ENCODE measurements at regions not wholly inside any gene's neighbourhood (a gene's known extent, or its start where the extent isn't known, plus 50 kb on each side); places are given as distances from the start of the nearest gene placed in this dataset.

DNA sequence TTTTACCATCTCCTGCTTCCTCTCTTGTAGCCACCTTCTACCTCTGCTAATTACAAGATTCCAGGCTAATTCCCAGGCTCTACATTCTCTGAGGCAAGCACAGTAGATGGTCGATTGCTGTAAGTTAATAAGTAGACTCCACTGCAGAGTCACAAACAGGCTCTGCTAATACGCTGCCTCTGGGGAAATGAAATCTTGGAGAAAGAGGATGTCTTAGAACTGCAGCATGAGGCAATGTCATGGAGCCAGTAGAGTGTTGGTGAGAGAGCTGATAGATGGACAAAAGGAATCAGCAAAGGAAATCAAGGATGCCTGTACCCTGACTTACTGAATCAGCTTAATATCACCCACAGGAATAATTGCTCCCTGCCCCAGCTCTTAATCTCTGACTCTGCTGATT lies 1260.3 kb downstream of the XPNPEP1 start:
- no peak overlapping the region for H3K9ac ChIP-seq (ENCODE audit: low read depth, low read length)
- no peak overlapping the region for H2BK20ac ChIP-seq (ENCODE audit: low read depth, low read length)

More for the DNA sequence above, 1260.3 kb downstream of the XPNPEP1 start:
- H3K27ac ChIP-seq (ENCODE audit: insufficient read depth, low read length) = no peak overlapping the region
- peaks cover 2% of the 10 kb centered on the region for H3K9me3 ChIP-seq (ENCODE audit: control insufficient read depth, insufficient read depth, low read length)
- H4K20me1 ChIP-seq (ENCODE audit: insufficient read depth, low read length) = no peaks in the 10 kb centered on the region
- no TSS peak for BruUV-seq (replicated peaks)
- H2AFZ ChIP-seq (replicated peaks; ENCODE audit: low read length, poor library complexity) = no peak overlapping the region
- no peak overlapping the region for H3K18ac ChIP-seq (ENCODE audit: low read depth, low read length)
- H2AK5ac ChIP-seq (ENCODE audit: low read depth, low read length) = no peak overlapping the region
- ATAC-seq (ENCODE audit: low read depth) (no peak), DNase-seq (no peak)
- H3K9me1 ChIP-seq (ENCODE audit: insufficient read depth, low read length) = no peaks in the 10 kb centered on the region
- CTCF ChIA-PET = no interaction called here
- dilution Hi-C loops (cut with HindIII; ENCODE audit: low sequenced_read_pairs, unreplicated experiment) = no loop called here
- no peak overlapping the region for H3K4ac ChIP-seq (ENCODE audit: low read depth, low read length)
- no peaks in the 10 kb centered on the region for H3K36me3 ChIP-seq (ENCODE audit: control insufficient read depth, insufficient read depth, low read length)
- H4K5ac ChIP-seq (ENCODE audit: low read depth, low read length) = no peak overlapping the region
- H3K79me1 ChIP-seq (ENCODE audit: low read depth in 1 of 2, low read length in 2 of 2) = no peaks in the 10 kb centered on the region
- H3K27me3 ChIP-seq (ENCODE audit: control insufficient read depth, insufficient read depth, low read length) = no peaks in the 10 kb centered on the region
- H3K4me1 ChIP-seq (ENCODE audit: control insufficient read depth, insufficient read depth, low read length) = no peaks in the 10 kb centered on the region
- H3K4me3 ChIP-seq (ENCODE audit: insufficient read depth, low read depth, low read length) = no peak overlapping the region
- H2AK9ac ChIP-seq (replicated peaks; ENCODE audit: low read depth, low read length, poor library complexity) = no peak overlapping the region
- no peak overlapping the region for H2BK120ac ChIP-seq (ENCODE audit: low read depth, low read length)
- H3K56ac ChIP-seq (ENCODE audit: extremely low read depth, insufficient read depth, low read length) = no peak overlapping the region
- in situ Hi-C loops (cut with MboI; ENCODE audit: low sequenced_read_pairs) = no loop called here
- intact Hi-C loops (cut with micrococcal nuclease) = no loop called here
- H4K91ac ChIP-seq (ENCODE audit: insufficient read depth, low read depth, low read length) = no peak overlapping the region
- H3K14ac ChIP-seq (replicated peaks; ENCODE audit: low read depth, low read length) = no peak overlapping the region
- no peak overlapping the region for H4K8ac ChIP-seq (ENCODE audit: low read depth in 2 of 2, low read length in 2 of 2)
- H2BK5ac ChIP-seq (ENCODE audit: low read depth, low read length, poor library complexity, severe bottlenecking) = no peak overlapping the region
- no peak overlapping the region for H2BK15ac ChIP-seq (ENCODE audit: low read depth, low read length)
- POLR2A ChIA-PET (ENCODE audit: unreplicated experiment) = no interaction called here
- no peak overlapping the region for H3K23ac ChIP-seq (ENCODE audit: low read depth, low read length)
- TF ChIP-seq CTCF (conservative IDR thresholded peaks at IDR 0.05; ENCODE audit: low read depth, low read length) (no peak), SMC3 (IDR thresholded peaks at IDR 0.05; ENCODE audit: low read depth, low read length) (no peak), MAFK (IDR thresholded peaks at IDR 0.05; ENCODE audit: low read depth, low read length) (no peak), RFX5 (IDR thresholded peaks at IDR 0.05; ENCODE audit: low read depth, low read length) (no peak), FOS (IDR thresholded peaks at IDR 0.05; ENCODE audit: low read depth, low read length) (no peak), CEBPB (IDR thresholded peaks at IDR 0.05; ENCODE audit: low read depth, low read length) (no peak), MXI1 (IDR thresholded peaks at IDR 0.05; ENCODE audit: borderline replicate concordance, low read depth, low read length) (no peak), MAZ (IDR thresholded peaks at IDR 0.05; ENCODE audit: borderline replicate concordance, low read depth, low read length) (no peak), RCOR1 (IDR thresholded peaks at IDR 0.05; ENCODE audit: insufficient replicate concordance, low read length) (no peak), BHLHE40 (IDR thresholded peaks at IDR 0.05; ENCODE audit: low read depth, low read length) (no peak), RAD21 (IDR thresholded peaks at IDR 0.05; ENCODE audit: low read length) (no peak), POLR2A (IDR thresholded peaks at IDR 0.05; ENCODE audit: low read depth, low read length) (no peak), NFE2L2 (IDR thresholded peaks at IDR 0.05; ENCODE audit: low read depth, low read length) (no peak), CHD1 (IDR thresholded peaks at IDR 0.05; ENCODE audit: low read depth, low read length) (no peak)
- TF ChIP-seq, protein P1, sequence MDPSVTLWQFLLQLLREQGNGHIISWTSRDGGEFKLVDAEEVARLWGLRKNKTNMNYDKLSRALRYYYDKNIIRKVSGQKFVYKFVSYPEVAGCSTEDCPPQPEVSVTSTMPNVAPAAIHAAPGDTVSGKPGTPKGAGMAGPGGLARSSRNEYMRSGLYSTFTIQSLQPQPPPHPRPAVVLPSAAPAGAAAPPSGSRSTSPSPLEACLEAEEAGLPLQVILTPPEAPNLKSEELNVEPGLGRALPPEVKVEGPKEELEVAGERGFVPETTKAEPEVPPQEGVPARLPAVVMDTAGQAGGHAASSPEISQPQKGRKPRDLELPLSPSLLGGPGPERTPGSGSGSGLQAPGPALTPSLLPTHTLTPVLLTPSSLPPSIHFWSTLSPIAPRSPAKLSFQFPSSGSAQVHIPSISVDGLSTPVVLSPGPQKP (IDR thresholded peaks at IDR 0.05; ENCODE audit: borderline replicate concordance, low read depth, low read length) = no peak
- TF ChIP-seq, protein P2, sequence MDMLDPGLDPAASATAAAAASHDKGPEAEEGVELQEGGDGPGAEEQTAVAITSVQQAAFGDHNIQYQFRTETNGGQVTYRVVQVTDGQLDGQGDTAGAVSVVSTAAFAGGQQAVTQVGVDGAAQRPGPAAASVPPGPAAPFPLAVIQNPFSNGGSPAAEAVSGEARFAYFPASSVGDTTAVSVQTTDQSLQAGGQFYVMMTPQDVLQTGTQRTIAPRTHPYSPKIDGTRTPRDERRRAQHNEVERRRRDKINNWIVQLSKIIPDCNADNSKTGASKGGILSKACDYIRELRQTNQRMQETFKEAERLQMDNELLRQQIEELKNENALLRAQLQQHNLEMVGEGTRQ (IDR thresholded peaks at IDR 0.05; ENCODE audit: low read depth, low read length) = no peak
- no CpG with 5 or more reads among the region's 2 CpGs for WGBS, 2 experiments (ENCODE audit: extremely low coverage in 2 of 2, insufficient read length in 1 of 2)
- no peak overlapping the region for H3K4me2 ChIP-seq (ENCODE audit: low read depth, low read length)

Measured in IMR-90 (cell line).